ENCODE measurements at regions not wholly inside any gene's neighbourhood (a gene's known extent, or its start where the extent isn't known, plus 50 kb on each side); places are given as distances from the start of the nearest gene placed in this dataset.

DNA sequence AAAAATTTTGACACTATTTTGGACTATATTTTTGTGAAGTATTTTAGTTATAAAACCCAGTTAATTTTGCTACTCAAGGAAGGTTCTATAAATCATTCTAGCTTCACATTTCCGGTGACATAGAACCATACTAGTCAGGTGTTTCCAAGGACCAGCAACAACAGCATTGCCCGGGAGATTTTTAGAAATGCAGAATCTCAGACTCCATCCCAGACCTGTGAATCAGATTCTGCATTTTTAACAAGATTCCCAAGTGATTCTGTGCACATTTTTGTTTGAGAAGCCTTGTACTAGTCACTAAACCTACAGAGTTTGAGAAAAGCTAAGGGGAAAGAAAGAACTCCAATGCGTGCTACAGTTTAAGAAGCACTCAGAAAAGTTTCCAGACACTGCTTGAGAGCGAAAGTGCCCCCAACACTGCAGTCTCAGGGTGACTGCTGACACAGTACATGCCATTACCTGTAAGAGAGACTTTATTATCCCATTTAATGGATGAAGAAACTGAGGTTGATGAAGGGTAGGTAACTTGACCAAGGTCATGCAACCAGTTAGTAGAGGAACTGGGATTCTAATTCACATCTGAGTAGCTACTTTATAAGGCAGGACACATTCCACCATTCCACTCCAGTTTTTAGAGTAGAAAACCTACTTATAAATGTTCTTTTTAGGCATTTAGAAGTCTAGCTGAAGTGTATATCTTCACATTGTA is 49.7 kb upstream of the USP3 start:
- no peak for DNase-seq

All from nucleus accumbens (tissue), 56 donors.